GM19463 (cell line): ENCODE measurements at regions not wholly inside any gene's neighbourhood (a gene's known extent, or its start where the extent isn't known, plus 50 kb on each side); places are given as distances from the start of the nearest gene placed in this dataset.
"Not testable (repeated sequence)": the region's sequence is repeated elsewhere in the genome, so short reads cannot be mapped to it uniquely, and the experiment has no call there.

Source experiments
- ATAC-seq: cut with Tn5 transposase; IDR thresholded peaks from one replicate; pipeline ENCODE4 v1.9.1; 2021; ENCODE audit warnings: mild to moderate bottlenecking, moderate library complexity; ENCODE audit not compliant: unreplicated experiment

DNA sequence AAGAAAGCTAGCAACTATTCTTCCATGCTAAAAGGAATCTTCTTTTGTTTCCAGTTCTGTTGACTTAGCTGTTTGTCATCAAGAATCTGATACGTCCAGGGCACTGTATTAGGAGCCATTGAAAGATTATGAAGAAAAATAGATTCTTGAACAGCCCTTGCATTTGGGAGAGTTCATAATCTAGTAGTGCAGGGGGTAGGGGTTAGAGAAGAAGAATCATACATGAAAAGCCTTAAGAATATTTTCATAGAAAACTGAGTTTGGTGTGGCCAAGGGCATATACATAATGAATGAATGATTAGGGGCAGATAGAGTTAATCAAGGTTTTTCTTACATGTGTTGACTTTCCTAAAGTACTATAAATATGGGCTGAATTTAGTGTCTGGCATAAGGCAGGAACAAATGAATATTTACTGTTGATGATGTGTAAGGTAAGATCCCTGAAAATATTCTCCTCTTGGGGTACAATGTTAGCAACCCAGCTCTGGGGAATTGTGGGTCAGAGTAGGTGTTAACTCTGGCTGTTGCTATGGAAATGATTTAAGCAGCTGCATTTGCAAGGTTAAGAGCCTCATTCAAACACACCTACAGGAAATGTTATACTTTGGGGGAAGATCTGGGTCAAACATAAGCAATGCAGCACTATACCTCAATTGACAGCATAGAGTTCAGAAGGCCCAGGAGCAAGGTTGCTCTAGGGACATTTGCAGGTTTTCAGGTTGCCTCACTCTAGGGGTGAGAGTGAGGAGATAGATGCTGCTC, 667.3 kb upstream of the CITED2 start:
- no peak for ATAC-seq

DNA sequence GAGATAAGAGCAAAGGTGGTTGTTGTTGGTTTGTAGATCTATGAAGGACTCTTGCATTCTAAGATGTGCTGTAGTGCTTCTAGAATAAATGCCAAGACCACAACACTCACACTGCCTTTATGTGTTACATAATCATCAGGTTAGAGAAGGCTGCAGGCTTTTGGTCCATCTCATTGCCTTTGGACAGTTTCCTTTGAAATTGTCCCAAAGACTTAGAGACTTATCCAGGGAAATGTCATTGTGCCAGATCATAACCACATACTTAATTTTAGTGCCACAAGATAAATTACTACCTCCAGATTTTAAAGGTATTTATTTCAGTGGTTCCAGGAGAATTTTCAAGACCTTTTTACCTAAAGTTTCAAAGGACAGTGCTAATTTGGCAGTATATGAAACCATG, 666.6 kb upstream of the CITED2 start:
- ATAC-seq, result no peak

- no peak for ATAC-seq
Observed at GRCh38 chr6:140040396-140040795, 665.9 kb upstream of the CITED2 start.

GRCh38 chr6:140039364-140039763, 664.9 kb upstream of the CITED2 start:
- no peak for ATAC-seq

GRCh38 chr6:140036196-140036595, 661.7 kb upstream of the CITED2 start:
- no peak for ATAC-seq

DNA sequence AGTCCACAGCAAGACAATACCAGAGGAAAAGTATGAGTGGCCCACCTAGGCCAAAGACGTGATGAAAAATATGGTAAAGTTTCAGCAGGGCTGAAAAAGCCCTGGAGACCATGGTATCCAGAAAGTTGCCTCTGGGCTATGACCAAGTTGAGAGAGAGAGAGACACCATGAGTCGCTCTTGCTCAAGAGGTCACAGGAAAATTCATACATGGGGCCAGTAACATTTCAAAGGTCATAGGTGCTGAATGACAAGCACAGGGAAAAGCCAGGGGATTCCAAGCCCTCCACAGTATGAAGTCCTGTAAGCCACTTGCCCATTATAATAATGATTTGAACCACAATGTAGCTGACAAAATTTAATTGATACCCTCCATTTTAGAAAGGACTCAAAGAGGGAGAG, 657.7 kb upstream of the CITED2 start:
- no peak for ATAC-seq

- no peak for ATAC-seq
Observed at GRCh38 chr6:140029551-140029950, 655.1 kb upstream of the CITED2 start.

DNA sequence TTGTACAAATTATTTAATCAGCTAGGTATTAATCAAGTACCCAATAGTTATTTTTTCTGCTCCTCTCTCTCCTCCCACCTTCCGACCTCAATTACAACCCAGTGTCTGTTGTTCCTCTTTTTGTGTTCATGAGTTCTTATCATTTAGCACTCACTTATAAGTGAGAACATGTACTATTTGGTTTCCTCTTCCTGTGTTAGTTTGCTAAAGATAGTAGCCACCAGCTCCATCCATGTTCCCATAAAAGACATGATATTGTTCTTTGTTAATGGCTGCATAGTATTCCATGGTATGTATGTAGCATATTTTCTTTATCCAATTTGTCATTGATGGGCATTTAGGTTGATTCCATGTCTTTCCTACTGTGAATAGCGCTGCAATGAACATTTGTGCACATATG, 652.8 kb upstream of the CITED2 start:
- no peak for ATAC-seq

GRCh38 chr6:140026546-140026945, 652.1 kb upstream of the CITED2 start:
- no peak for ATAC-seq

GRCh38 chr6:140025171-140025570, 650.7 kb upstream of the CITED2 start:
- no peak for ATAC-seq

GRCh38 chr6:140020207-140020791, 645.9 kb upstream of the CITED2 start:
- no peak for ATAC-seq

GRCh38 chr6:140018588-140018987, 644.1 kb upstream of the CITED2 start:
- ATAC-seq, result no peak

GRCh38 chr6:140017470-140017869, 643.0 kb upstream of the CITED2 start:
- no peak for ATAC-seq

DNA sequence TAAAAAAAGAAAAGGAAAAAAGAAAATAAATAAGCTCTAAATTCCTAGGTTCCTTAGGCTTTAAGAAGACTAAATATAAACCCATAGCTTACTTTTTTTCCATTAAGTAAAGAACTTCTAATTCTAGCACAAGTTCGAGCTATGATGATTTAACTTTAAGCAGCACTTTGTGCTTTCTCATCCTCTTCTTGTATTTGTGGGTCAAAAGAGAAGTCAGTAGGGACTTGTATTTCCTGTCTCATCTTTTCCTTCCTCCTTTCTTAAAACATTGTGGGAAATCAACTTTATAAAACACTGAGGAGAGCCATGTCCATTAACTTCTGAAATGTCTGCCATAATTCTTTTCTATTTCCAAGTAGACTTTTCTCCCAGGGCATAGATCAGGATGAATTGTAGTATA, 637.7 kb upstream of the CITED2 start:
- no peak for ATAC-seq

GRCh38 chr6:140011537-140011936, 637.1 kb upstream of the CITED2 start:
- no peak for ATAC-seq

DNA sequence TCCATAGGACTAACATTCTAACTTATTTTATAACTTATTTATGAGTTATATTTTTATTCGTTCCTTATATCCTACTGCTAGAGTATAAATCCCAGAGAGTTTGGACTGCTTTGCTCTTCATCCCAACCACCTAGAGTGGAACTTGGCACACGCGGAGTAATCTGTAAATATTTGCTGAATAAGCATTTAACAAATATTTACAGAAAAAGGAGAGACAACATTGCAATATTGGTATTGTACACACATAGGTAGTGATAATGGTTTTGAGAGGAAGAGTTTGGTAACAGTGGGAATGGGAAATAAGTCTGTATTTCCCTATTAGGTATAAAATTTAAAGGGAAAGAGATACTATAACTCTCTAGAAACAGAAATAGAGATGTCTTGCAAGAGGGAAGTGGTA, 634.8 kb upstream of the CITED2 start:
- ATAC-seq, result no peak

- no peak for ATAC-seq
Observed at GRCh38 chr6:140007525-140007924, 633.1 kb upstream of the CITED2 start.

DNA sequence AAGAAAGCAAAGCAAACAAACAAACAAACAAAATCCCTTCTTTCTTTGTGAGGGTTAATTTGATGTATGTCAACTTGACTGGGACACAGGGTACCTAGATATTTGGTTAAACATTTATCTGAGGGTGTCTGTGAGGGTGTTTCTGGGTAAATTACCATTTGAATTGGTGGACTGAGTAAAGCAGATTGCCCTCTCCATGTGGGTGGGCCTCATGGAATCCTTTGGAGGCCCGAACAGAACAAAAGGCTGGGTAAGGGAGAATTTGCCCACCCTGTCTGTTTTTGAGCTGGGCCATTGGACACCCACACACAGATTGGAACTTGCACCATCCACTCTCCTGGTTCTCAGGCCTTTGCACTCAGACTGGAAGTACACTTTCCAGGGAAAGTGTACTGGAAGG, 628.8 kb upstream of the CITED2 start:
- no peak for ATAC-seq

DNA sequence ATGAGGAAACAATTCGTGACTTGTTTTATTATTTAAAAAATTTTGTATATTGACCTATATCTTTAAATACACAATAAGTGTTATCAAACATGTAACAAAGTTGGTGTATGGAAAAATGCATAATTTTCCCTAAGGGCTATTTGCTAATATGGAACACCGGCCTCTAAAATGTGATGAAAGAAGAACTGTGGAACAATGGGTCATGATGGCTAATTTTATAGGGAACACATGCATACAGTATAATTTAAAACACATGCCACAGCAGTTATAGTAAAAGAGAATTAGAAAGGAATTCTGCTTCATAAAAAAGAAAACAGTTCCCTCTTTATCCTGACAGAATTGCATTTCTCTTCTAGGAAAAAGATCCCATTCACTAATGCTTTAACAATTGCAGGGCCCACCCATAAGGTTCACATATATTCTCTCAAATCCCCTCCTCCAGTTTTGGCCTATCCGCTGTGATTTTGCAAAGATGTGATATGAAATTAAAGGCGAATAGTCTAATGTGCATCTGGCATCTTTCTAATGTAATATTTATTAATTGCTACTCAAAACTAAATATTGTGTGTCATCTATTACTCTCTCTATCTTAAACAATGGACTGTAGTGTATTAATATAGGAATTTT, 628.1 kb upstream of the CITED2 start:
- ATAC-seq, result no peak

DNA sequence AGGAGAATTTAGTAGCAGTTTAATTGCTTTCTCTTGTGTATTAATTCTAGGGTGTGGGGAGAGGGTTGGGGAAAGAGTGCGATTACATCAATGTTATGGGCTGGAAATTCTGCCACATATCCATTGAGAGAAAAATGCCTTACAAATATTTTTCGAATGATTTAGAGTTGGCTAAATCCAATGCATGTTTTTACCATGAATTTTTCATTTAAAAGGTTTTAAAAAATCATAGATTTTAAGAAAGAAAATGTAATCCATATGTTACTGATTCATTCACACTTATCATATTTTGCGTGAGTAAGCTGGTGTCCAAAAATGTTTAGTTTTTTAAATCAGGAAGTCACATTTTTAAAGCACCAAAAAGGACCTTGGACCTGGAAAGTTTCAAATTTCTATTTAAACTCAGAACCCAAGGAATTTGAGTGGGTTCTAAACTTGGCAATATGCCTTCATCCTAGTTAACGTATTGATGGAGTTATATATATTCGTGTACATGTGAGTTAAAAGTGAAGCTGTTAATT, 627.4 kb upstream of the CITED2 start:
- ATAC-seq, result no peak

DNA sequence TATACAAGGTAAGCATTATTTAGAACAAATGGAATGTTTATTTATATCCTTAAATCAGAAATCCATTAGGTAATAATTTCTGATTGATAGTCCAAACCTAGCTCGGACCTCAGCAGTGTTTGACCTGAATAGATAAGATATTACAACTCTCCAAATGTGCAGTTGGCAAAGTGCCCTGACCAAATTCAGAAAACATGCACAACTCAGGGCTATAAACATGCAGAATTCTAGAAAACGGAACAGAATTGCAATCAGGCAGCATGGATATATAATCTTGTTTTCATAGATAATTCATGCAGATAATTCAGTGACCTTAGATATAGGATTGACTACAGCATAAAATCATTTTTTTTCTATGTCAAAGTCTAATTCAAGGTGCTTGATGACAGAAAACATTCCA, 626.6 kb upstream of the CITED2 start:
- ATAC-seq, result no peak

- ATAC-seq, result not testable (repeated sequence)
Observed at GRCh38 chr6:139999661-140000060, 625.2 kb upstream of the CITED2 start.
